Gastroesophageal sphincter (tissue), 3 donors: ENCODE measurements at regions not wholly inside any gene's neighbourhood (a gene's known extent, or its start where the extent isn't known, plus 50 kb on each side); places are given as distances from the start of the nearest gene placed in this dataset.

Source experiments
- EP300 ChIP-seq: sonication (generic); formaldehyde crosslinking; IDR thresholded peaks from one replicate; pipeline ENCODE4 v1.6.1; 2017; ENCODE audit warnings: antibody characterized with exemption, mild to moderate bottlenecking
- POLR2A ChIP-seq, 2 donors: fragments of 450-650 bp; IDR thresholded peaks; one replicate each; pipeline ENCODE4 v1.6.1; 2017; ENCODE audit warnings: antibody characterized with exemption in 2 of 2, mild to moderate bottlenecking in 2 of 2, moderate library complexity in 1 of 2
- TF ChIP-seq, protein P1 (sequence below), 4 experiments: fragments of 200-600 bp in 2 of 4; fragments of 450-650 bp in 2 of 4; sonication (generic) in 1 of 4; IDR thresholded peaks; one replicate each; pipeline ENCODE4 v1.5.1; 2017 to 2019; ENCODE audit warnings: antibody characterized with exemption in 4 of 4, mild to moderate bottlenecking in 2 of 4, moderate library complexity in 2 of 4

DNA sequence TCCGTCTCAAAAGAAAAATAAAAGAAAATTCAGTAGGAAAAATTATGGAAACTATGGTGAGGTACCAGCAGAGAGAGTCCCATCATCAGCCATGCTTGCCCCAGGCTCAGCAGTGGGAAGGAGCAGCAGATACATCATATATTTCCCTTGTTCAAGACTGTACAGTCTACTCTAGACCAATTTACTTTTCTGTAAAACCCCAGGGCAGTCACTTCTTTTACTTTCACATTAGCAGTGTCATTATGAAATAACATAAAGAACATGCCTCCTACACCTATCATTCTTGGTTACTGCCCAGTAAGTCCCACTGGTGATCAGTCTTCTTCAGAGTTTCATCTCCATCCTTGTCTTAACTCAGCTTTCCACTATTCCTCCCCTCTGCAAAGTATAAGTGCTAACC lies 1145.0 kb downstream of the MAT2B start:
- TF ChIP-seq, protein P1, sequence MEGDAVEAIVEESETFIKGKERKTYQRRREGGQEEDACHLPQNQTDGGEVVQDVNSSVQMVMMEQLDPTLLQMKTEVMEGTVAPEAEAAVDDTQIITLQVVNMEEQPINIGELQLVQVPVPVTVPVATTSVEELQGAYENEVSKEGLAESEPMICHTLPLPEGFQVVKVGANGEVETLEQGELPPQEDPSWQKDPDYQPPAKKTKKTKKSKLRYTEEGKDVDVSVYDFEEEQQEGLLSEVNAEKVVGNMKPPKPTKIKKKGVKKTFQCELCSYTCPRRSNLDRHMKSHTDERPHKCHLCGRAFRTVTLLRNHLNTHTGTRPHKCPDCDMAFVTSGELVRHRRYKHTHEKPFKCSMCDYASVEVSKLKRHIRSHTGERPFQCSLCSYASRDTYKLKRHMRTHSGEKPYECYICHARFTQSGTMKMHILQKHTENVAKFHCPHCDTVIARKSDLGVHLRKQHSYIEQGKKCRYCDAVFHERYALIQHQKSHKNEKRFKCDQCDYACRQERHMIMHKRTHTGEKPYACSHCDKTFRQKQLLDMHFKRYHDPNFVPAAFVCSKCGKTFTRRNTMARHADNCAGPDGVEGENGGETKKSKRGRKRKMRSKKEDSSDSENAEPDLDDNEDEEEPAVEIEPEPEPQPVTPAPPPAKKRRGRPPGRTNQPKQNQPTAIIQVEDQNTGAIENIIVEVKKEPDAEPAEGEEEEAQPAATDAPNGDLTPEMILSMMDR (IDR thresholded peaks at IDR 0.05): no peak
- TF ChIP-seq EP300 (no peak), POLR2A (IDR thresholded peaks at IDR 0.05) (no peak)
